Thyroid gland (tissue), 4 donors: ENCODE measurements at regions not wholly inside any gene's neighbourhood (a gene's known extent, or its start where the extent isn't known, plus 50 kb on each side); places are given as distances from the start of the nearest gene placed in this dataset.

Experiments
- CTCF ChIP-seq, 6 experiments: fragments of 200-600 bp in 3 of 6; fragments of 450-650 bp in 3 of 6; sonication (generic) in 3 of 6; IDR thresholded peaks; one replicate each; pipeline ENCODE4 v1.5.1; 2016 to 2019; ENCODE audit warnings: antibody characterized with exemption in 6 of 6, mild to moderate bottlenecking in 2 of 6, inconsistent platforms in 1 of 6, moderate library complexity in 1 of 6
- POLR2A ChIP-seq, 2 donors: fragments of 450-650 bp; IDR thresholded peaks; one replicate each; pipeline ENCODE4 v1.6.1; 2017; ENCODE audit warnings: antibody characterized with exemption in 2 of 2, mild to moderate bottlenecking in 2 of 2, moderate library complexity in 1 of 2

- TF ChIP-seq CTCF (IDR thresholded peaks at IDR 0.05) (no peak), POLR2A (IDR thresholded peaks at IDR 0.05) (no peak)
Observed at GRCh38 chr18:40375837-40376236, 1579.2 kb upstream of the PIK3C3 start.
